WERI-Rb-1 (cell line): ENCODE measurements at regions not wholly inside any gene's neighbourhood (a gene's known extent, or its start where the extent isn't known, plus 50 kb on each side); places are given as distances from the start of the nearest gene placed in this dataset.

Experiments
- DNase-seq: peaks from one replicate; pipeline ENCODE4 v3.0.0-alpha.2; 2020
- H3K27ac ChIP-seq: fragments of 250-450 bp; sonication (Bioruptor Pico); 2 replicates; pipeline ENCODE4 v1.5.1; 2020; ENCODE audit warnings: mild to moderate bottlenecking, moderate library complexity
- H3K27me3 ChIP-seq: fragments of 250-450 bp; sonication (Bioruptor Pico); 2 replicates; pipeline ENCODE4 v1.5.1; 2021; ENCODE audit warnings: mild to moderate bottlenecking, low read depth, moderate library complexity; ENCODE audit not compliant: insufficient read depth, severe bottlenecking
- H3K36me3 ChIP-seq: fragments of 250-450 bp; sonication (Bioruptor Pico); 2 replicates; pipeline ENCODE4 v1.5.1; 2020; ENCODE audit warnings: mild to moderate bottlenecking, moderate library complexity
- H3K4me3 ChIP-seq: 2 replicates; pipeline ENCODE4 v1.5.1; 2011; ENCODE audit warnings: low read depth, mild to moderate bottlenecking, control low read depth, low read length
- H3K9me3 ChIP-seq: fragments of 250-450 bp; sonication (Bioruptor Pico); 2 replicates; pipeline ENCODE4 v1.5.1; 2021; ENCODE audit warnings: mild to moderate bottlenecking, moderate library complexity; ENCODE audit not compliant: severe bottlenecking
- CTCF ChIP-seq: IDR thresholded peaks from 2 replicates; pipeline ENCODE4 v1.5.1; 2011; ENCODE audit warnings: low read depth, mild to moderate bottlenecking, control low read depth, inconsistent platforms, low read length

- Histone ChIP-seq H3K27me3 (no peaks in the 10 kb centered on the region), H3K4me3 (no peak overlapping the region), H3K27ac (no peak overlapping the region), H3K36me3 (no peaks in the 10 kb centered on the region), H3K9me3 (no peaks in the 10 kb centered on the region)
- no peak for DNase-seq
- no peak for TF ChIP-seq CTCF
Measured at GRCh38 chr1:78385744-78386462, 104.9 kb upstream of the PTGFR start.

GRCh38 chr1:78387201-78387600 lies 103.6 kb upstream of the PTGFR start:
- Histone ChIP-seq H3K27ac (no peak overlapping the region), H3K27me3 (no peaks in the 10 kb centered on the region), H3K9me3 (no peaks in the 10 kb centered on the region), H3K36me3 (no peaks in the 10 kb centered on the region), H3K4me3 (no peak overlapping the region)
- TF ChIP-seq CTCF, result no peak
- no peak for DNase-seq

- no peaks in the 10 kb centered on the region for H3K9me3 ChIP-seq
- no peaks in the 10 kb centered on the region for H3K36me3 ChIP-seq
- DNase-seq, result no peak
- no peak overlapping the region for H3K4me3 ChIP-seq
- TF ChIP-seq CTCF, result no peak
- no peaks in the 10 kb centered on the region for H3K27me3 ChIP-seq
- no peak overlapping the region for H3K27ac ChIP-seq
Measured at GRCh38 chr1:78387871-78388270, 102.9 kb upstream of the PTGFR start.

- DNase-seq, result no peak
- no peaks in the 10 kb centered on the region for H3K9me3 ChIP-seq
- H3K27me3 ChIP-seq, result no peaks in the 10 kb centered on the region
- H3K27ac ChIP-seq, result no peak overlapping the region
- TF ChIP-seq CTCF, result no peak
- no peak overlapping the region for H3K4me3 ChIP-seq
- no peaks in the 10 kb centered on the region for H3K36me3 ChIP-seq
Measured at GRCh38 chr1:78388275-78388674, 102.5 kb upstream of the PTGFR start.

- H3K27ac ChIP-seq, result no peak overlapping the region
- TF ChIP-seq CTCF, result no peak
- H3K4me3 ChIP-seq, result no peak overlapping the region
- no peak for DNase-seq
- H3K9me3 ChIP-seq, result no peaks in the 10 kb centered on the region
- H3K27me3 ChIP-seq, result no peaks in the 10 kb centered on the region
- no peaks in the 10 kb centered on the region for H3K36me3 ChIP-seq
Measured at GRCh38 chr1:78401148-78401547, 89.6 kb upstream of the PTGFR start.

GRCh38 chr1:78408192-78408591 lies 82.6 kb upstream of the PTGFR start:
- TF ChIP-seq CTCF, result no peak
- H3K9me3 ChIP-seq, result peaks cover 9% of the 10 kb centered on the region
- no peaks in the 10 kb centered on the region for H3K36me3 ChIP-seq
- H3K27me3 ChIP-seq, result no peaks in the 10 kb centered on the region
- no peak overlapping the region for H3K27ac ChIP-seq
- no peak for DNase-seq
- H3K4me3 ChIP-seq, result no peak overlapping the region
